Neural cell (in vitro differentiated cells): ENCODE measurements at regions not wholly inside any gene's neighbourhood (a gene's known extent, or its start where the extent isn't known, plus 50 kb on each side); places are given as distances from the start of the nearest gene placed in this dataset.

Experiments
- H2AFZ ChIP-seq: fragments of 200-600, 300-800 bp; sonication (generic), shearing (Covaris generic); 2 replicates; pipeline ENCODE4 v1.6.0; 2014; ENCODE audit warnings: low read depth, mild to moderate bottlenecking, antibody characterized with exemption, low read length, moderate library complexity
- H3F3A ChIP-seq: fragments of 200-600 bp; shearing (Covaris generic); 2 replicates; pipeline ENCODE4 v1.6.1; 2016; ENCODE audit warnings: mild to moderate bottlenecking, moderate library complexity, mixed read lengths, antibody characterized with exemption, low read length; ENCODE audit not compliant: insufficient read depth, poor library complexity, severe bottlenecking
- H3K27ac ChIP-seq: fragments of 200-600, 300-800 bp; sonication (generic), shearing (Covaris generic); 2 replicates; pipeline ENCODE4 v1.5.1; 2014; ENCODE audit warnings: mild to moderate bottlenecking, low read length, moderate library complexity
- H3K27me3 ChIP-seq: fragments of 300-800, 200-600 bp; sonication (generic), shearing (Covaris generic); 2 replicates; pipeline ENCODE4 v1.6.0; 2014; ENCODE audit warnings: mild to moderate bottlenecking, low read depth, low read length, moderate library complexity; ENCODE audit not compliant: insufficient read depth
- H3K36me3 ChIP-seq: fragments of 300-800, 200-600 bp; sonication (generic), shearing (Covaris generic); 2 replicates; pipeline ENCODE4 v1.5.1; 2014; ENCODE audit warnings: mild to moderate bottlenecking, antibody characterized with exemption, low read length, moderate library complexity; ENCODE audit not compliant: insufficient read depth
- H3K4me2 ChIP-seq: fragments of 300-800, 200-600 bp; sonication (generic), shearing (Covaris generic); 2 replicates; pipeline ENCODE4 v1.6.0; 2014; ENCODE audit warnings: mild to moderate bottlenecking, low read length
- H3K4me3 ChIP-seq: fragments of 300-800, 200-600 bp; sonication (generic), shearing (Covaris generic); 2 replicates; pipeline ENCODE4 v1.5.1; 2014; ENCODE audit warnings: mild to moderate bottlenecking, low read length, moderate library complexity
- H3K79me2 ChIP-seq: fragments of 200-600 bp; shearing (Covaris generic); replicated peaks from 2 replicates; pipeline ENCODE4 v1.6.0; 2014; ENCODE audit warnings: mild to moderate bottlenecking, low read length, moderate library complexity; ENCODE audit not compliant: insufficient read depth
- H3K9ac ChIP-seq: fragments of 300-800, 200-600 bp; sonication (generic), shearing (Covaris generic); 2 replicates; pipeline ENCODE4 v1.6.1; 2016; ENCODE audit warnings: mild to moderate bottlenecking, low read length, mixed read lengths
- H3K9me2 ChIP-seq: fragments of 200-600 bp; shearing (Covaris generic); 2 replicates; pipeline ENCODE4 v1.6.1; 2016; ENCODE audit warnings: mild to moderate bottlenecking, low read length, mixed read lengths; ENCODE audit not compliant: insufficient read depth
- H3K9me3 ChIP-seq: fragments of 200-600, 300-800 bp; sonication (generic), shearing (Covaris generic); 2 replicates; pipeline ENCODE4 v1.6.1; 2016; ENCODE audit warnings: mild to moderate bottlenecking, mixed run types, low read length, moderate library complexity, mixed read lengths
- H4K20me1 ChIP-seq: fragments of 200-600 bp; shearing (Covaris generic); 2 replicates; pipeline ENCODE4 v1.6.1; 2016; ENCODE audit warnings: mild to moderate bottlenecking, mixed run types; ENCODE audit not compliant: insufficient read depth
- EP300 ChIP-seq: fragments of 450-650 bp; conservative IDR thresholded peaks from 2 replicates; pipeline ENCODE4 v1.6.1; 2014; ENCODE audit warnings: antibody characterized with exemption, mild to moderate bottlenecking, moderate library complexity; ENCODE audit not compliant: poor library complexity, severe bottlenecking
- EZH2 ChIP-seq: fragments of 200-600, 300-800 bp; shearing (Covaris generic), sonication (generic); IDR thresholded peaks from 2 replicates; pipeline ENCODE4 v1.6.1; 2014; ENCODE audit warnings: antibody characterized with exemption, low read length, borderline replicate concordance, mild to moderate bottlenecking; ENCODE audit not compliant: insufficient read depth, poor library complexity, severe bottlenecking
- MXI1 ChIP-seq: fragments of 450-650 bp; conservative IDR thresholded peaks from 2 replicates; pipeline ENCODE4 v1.6.1; 2014; ENCODE audit warnings: antibody characterized with exemption, mild to moderate bottlenecking; ENCODE audit not compliant: poor library complexity, severe bottlenecking
- POLR2AphosphoS5 ChIP-seq: IDR thresholded peaks from 2 replicates; pipeline ENCODE4 v1.6.1; 2012
- RAD21 ChIP-seq: fragments of 450-650 bp; conservative IDR thresholded peaks from 2 replicates; pipeline ENCODE4 v1.6.1; 2014; ENCODE audit warnings: antibody characterized with exemption, mild to moderate bottlenecking, moderate library complexity
- SMC3 ChIP-seq: fragments of 450-650 bp; conservative IDR thresholded peaks from 2 replicates; pipeline ENCODE4 v1.6.1; 2014; ENCODE audit warnings: antibody characterized with exemption, mild to moderate bottlenecking, moderate library complexity; ENCODE audit not compliant: poor library complexity
- TAF1 ChIP-seq: IDR thresholded peaks from 2 replicates; pipeline ENCODE4 v1.6.1; 2012; ENCODE audit warnings: low read depth
- TF ChIP-seq, protein P1 (sequence below): fragments of 450-650 bp; IDR thresholded peaks from 2 replicates; pipeline ENCODE4 v1.5.1; 2014; ENCODE audit warnings: antibody characterized with exemption, mild to moderate bottlenecking, moderate library complexity; ENCODE audit not compliant: poor library complexity, severe bottlenecking
- TF ChIP-seq, protein P2 (sequence below): IDR thresholded peaks from 2 replicates; pipeline ENCODE4 v1.6.1; 2012; ENCODE audit warnings: borderline replicate concordance

DNA sequence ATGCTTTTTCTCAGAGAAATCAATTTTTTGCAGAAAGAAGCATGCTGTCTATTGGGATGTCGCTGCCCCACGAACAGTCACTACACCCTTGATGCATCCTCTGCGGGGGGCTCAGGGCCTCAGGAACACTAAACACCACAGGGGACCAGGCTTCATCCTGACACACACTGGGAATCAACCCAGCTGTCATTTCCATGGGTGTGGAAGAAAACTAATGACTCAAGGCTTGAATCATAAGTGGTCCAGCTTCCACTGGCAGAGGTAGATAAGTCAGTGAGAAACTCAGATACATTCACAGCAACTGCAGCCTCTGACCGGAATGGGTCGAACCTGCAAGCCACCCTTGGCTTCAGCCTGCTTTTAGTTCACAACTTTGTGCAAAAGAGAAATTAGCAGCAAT lies 81.3 kb upstream of the SPTLC3 start:
- Histone ChIP-seq H3K9me2 (no peaks in the 10 kb centered on the region), H3K79me2 (no peaks in the 10 kb centered on the region), H3K9ac (no peak overlapping the region), H4K20me1 (no peaks in the 10 kb centered on the region), H3F3A (no peaks in the 10 kb centered on the region), H3K9me3 (no peaks in the 10 kb centered on the region), H3K4me3 (no peak overlapping the region), H3K27ac (no peak overlapping the region), H2AFZ (no peak overlapping the region), H3K27me3 (no peaks in the 10 kb centered on the region), H3K36me3 (no peaks in the 10 kb centered on the region), H3K4me2 (no peak overlapping the region)
- TF ChIP-seq EZH2 (no peak), EP300 (no peak), SMC3 (no peak), TAF1 (no peak), MXI1 (no peak), POLR2AphosphoS5 (no peak), RAD21 (no peak)
- TF ChIP-seq, protein P1, sequence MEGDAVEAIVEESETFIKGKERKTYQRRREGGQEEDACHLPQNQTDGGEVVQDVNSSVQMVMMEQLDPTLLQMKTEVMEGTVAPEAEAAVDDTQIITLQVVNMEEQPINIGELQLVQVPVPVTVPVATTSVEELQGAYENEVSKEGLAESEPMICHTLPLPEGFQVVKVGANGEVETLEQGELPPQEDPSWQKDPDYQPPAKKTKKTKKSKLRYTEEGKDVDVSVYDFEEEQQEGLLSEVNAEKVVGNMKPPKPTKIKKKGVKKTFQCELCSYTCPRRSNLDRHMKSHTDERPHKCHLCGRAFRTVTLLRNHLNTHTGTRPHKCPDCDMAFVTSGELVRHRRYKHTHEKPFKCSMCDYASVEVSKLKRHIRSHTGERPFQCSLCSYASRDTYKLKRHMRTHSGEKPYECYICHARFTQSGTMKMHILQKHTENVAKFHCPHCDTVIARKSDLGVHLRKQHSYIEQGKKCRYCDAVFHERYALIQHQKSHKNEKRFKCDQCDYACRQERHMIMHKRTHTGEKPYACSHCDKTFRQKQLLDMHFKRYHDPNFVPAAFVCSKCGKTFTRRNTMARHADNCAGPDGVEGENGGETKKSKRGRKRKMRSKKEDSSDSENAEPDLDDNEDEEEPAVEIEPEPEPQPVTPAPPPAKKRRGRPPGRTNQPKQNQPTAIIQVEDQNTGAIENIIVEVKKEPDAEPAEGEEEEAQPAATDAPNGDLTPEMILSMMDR: no peak
- TF ChIP-seq, protein P2, sequence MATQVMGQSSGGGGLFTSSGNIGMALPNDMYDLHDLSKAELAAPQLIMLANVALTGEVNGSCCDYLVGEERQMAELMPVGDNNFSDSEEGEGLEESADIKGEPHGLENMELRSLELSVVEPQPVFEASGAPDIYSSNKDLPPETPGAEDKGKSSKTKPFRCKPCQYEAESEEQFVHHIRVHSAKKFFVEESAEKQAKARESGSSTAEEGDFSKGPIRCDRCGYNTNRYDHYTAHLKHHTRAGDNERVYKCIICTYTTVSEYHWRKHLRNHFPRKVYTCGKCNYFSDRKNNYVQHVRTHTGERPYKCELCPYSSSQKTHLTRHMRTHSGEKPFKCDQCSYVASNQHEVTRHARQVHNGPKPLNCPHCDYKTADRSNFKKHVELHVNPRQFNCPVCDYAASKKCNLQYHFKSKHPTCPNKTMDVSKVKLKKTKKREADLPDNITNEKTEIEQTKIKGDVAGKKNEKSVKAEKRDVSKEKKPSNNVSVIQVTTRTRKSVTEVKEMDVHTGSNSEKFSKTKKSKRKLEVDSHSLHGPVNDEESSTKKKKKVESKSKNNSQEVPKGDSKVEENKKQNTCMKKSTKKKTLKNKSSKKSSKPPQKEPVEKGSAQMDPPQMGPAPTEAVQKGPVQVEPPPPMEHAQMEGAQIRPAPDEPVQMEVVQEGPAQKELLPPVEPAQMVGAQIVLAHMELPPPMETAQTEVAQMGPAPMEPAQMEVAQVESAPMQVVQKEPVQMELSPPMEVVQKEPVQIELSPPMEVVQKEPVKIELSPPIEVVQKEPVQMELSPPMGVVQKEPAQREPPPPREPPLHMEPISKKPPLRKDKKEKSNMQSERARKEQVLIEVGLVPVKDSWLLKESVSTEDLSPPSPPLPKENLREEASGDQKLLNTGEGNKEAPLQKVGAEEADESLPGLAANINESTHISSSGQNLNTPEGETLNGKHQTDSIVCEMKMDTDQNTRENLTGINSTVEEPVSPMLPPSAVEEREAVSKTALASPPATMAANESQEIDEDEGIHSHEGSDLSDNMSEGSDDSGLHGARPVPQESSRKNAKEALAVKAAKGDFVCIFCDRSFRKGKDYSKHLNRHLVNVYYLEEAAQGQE: no peak

DNA sequence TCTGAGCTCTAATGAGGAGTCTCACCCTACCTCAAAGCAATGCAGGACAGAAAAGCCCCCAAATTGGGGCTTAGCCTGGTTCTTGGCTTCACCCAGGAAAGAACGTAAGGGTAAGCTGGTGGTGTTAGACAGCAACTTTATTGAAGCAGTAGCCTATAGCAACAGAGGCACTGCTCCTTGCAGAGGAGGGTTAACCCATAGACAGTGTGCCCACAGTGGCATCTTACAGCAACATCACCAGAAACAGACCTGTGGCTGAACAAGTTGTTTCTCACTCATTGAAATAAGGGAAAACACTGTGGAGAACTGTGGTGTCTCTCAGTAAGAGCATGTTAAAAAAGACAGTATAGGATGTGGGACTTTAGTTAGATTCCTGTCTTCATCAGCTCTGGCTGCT lies 80.4 kb upstream of the SPTLC3 start:
- Histone ChIP-seq H2AFZ (no peak overlapping the region), H3K9me2 (no peaks in the 10 kb centered on the region), H3K4me3 (no peak overlapping the region), H4K20me1 (no peaks in the 10 kb centered on the region), H3K4me2 (no peak overlapping the region), H3K9me3 (no peaks in the 10 kb centered on the region), H3K27ac (no peak overlapping the region), H3K79me2 (no peaks in the 10 kb centered on the region), H3K27me3 (no peaks in the 10 kb centered on the region), H3K36me3 (no peaks in the 10 kb centered on the region), H3K9ac (no peak overlapping the region), H3F3A (no peaks in the 10 kb centered on the region)
- TF ChIP-seq, protein P1: no peak
- TF ChIP-seq POLR2AphosphoS5 (no peak), TAF1 (no peak), RAD21 (no peak), SMC3 (no peak), EZH2 (no peak)
